Type B pancreatic cell (in vitro differentiated cells): ENCODE measurements at regions not wholly inside any gene's neighbourhood (a gene's known extent, or its start where the extent isn't known, plus 50 kb on each side); places are given as distances from the start of the nearest gene placed in this dataset.

Experiments used
- DNase-seq: peaks from one replicate; pipeline ENCODE4 v3.0.0; 2021; ENCODE audit warnings: mixed read lengths; ENCODE audit not compliant: unreplicated experiment; ENCODE audit errors: extremely low spot score
- H3K27ac Mint-ChIP-seq: 2 replicates; pipeline ENCODE4 v1.8.0; 2021; ENCODE audit warnings: mild to moderate bottlenecking, mixed read lengths
- H3K27me3 Mint-ChIP-seq: 2 replicates; pipeline ENCODE4 v1.8.0; 2021; ENCODE audit warnings: mixed read lengths
- H3K36me3 Mint-ChIP-seq: 2 replicates; pipeline ENCODE4 v1.8.0; 2021; ENCODE audit warnings: mixed read lengths
- H3K4me1 Mint-ChIP-seq: one replicate; pipeline ENCODE4 v1.8.0; 2021; ENCODE audit warnings: mixed read lengths; ENCODE audit not compliant: unreplicated experiment
- H3K4me3 Mint-ChIP-seq: 2 replicates; pipeline ENCODE4 v1.8.0; 2021; ENCODE audit warnings: mild to moderate bottlenecking, mixed read lengths
- H3K9me3 Mint-ChIP-seq: 2 replicates; pipeline ENCODE4 v1.8.0; 2021; ENCODE audit warnings: mixed read lengths
- CTCF ChIP-seq: fragments of 200-600 bp; sonication (generic); conservative IDR thresholded peaks from 2 replicates; pipeline ENCODE4 v1.5.0; 2021; ENCODE audit warnings: antibody characterized with exemption, mild to moderate bottlenecking

DNA sequence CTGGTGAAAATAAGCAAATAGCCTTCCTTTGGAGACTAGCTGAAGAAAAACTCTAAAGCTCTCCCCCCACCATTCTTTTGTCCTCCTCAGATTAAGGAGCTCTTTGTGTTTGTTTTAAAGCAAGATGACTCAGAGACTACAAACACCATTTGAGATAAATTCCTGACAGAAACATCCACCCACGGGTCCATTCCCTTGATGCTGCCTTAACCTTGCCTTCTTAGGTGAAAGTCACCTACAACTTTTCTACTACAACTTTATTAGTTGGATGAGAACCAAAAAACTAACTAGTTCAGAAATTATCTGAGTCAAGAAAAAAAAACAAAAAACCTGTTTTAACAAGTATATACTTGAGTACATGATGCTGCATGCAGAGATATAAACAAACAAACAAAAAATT is 831.1 kb downstream of the NR2F1-AS1 start:
- Mint-ChIP-seq H3K4me3 (no peak overlapping the region), H3K4me1 (no peaks in the 10 kb centered on the region), H3K9me3 (no peaks in the 10 kb centered on the region), H3K36me3 (no peaks in the 10 kb centered on the region), H3K27me3 (no peaks in the 10 kb centered on the region), H3K27ac (no peak overlapping the region)
- no peak for DNase-seq
- no peak for TF ChIP-seq CTCF

- no peak for DNase-seq
- Mint-ChIP-seq H3K27ac (no peak overlapping the region), H3K4me3 (no peak overlapping the region), H3K36me3 (no peaks in the 10 kb centered on the region), H3K4me1 (no peaks in the 10 kb centered on the region), H3K27me3 (no peaks in the 10 kb centered on the region), H3K9me3 (no peaks in the 10 kb centered on the region)
- TF ChIP-seq CTCF: no peak
Measured at GRCh38 chr5:92748072-92748676, 832.8 kb downstream of the NR2F1-AS1 start.

DNA sequence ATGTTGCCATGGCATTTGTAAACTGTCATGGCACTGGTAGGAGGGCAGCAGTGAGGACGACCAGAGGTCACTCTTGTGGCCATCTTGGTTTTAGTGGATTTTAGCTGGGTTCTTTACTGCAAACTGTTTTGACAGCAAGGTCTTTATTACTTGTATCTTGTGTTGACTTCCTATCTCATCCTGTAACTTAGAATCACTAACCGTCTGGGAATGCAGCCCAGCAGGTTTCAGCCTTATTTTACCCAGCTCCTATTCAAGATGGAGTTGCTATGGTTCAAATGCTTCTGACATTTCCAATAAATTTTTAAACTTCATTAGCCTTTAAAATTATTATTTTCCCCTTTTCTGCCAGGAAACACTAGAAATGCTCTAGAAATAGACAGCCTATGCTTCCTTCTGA is 839.1 kb downstream of the NR2F1-AS1 start:
- no peaks in the 10 kb centered on the region for H3K36me3 Mint-ChIP-seq
- H3K4me3 Mint-ChIP-seq: no peak overlapping the region
- no peaks in the 10 kb centered on the region for H3K4me1 Mint-ChIP-seq
- DNase-seq: no peak
- no peaks in the 10 kb centered on the region for H3K27me3 Mint-ChIP-seq
- H3K9me3 Mint-ChIP-seq: peaks cover 6% of the 10 kb centered on the region
- TF ChIP-seq CTCF: no peak
- no peak overlapping the region for H3K27ac Mint-ChIP-seq

DNA sequence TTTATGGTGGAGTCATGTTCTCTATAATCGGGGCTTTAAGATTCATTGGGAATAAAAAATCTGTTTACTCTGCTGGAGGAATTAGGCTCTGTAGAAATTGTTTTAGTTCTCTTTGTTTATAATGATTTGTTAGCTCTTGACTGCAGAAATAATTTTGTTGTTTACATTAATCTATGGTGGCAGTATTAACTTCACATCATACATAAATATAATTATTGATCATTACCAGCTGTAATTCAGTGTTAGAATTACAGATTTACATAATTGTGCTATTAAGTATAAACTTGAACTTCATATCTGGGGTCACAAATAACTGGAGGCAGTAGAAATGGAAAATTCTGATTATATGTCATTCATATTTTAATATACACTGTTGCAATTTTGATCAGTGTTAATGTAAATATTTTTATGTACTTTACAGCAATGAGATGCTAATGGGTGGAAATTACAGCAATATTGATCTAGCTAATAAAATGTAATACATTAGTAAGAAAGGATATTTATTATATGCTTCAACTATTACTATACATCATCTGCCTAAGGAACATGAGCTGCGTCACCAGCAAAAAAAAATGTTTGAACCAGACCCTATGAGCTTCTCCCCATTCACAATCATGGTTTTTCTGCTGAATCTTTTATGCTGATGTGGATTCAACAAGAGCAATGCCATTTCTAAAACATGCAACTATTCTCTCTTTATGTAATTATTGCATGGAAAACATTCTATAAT is 846.6 kb downstream of the NR2F1-AS1 start:
- Mint-ChIP-seq H3K9me3 (peaks cover 12% of the 10 kb centered on the region), H3K36me3 (no peaks in the 10 kb centered on the region), H3K4me1 (no peaks in the 10 kb centered on the region), H3K27me3 (no peaks in the 10 kb centered on the region), H3K27ac (no peak overlapping the region), H3K4me3 (no peak overlapping the region)
- TF ChIP-seq CTCF: no peak
- no peak for DNase-seq

DNA sequence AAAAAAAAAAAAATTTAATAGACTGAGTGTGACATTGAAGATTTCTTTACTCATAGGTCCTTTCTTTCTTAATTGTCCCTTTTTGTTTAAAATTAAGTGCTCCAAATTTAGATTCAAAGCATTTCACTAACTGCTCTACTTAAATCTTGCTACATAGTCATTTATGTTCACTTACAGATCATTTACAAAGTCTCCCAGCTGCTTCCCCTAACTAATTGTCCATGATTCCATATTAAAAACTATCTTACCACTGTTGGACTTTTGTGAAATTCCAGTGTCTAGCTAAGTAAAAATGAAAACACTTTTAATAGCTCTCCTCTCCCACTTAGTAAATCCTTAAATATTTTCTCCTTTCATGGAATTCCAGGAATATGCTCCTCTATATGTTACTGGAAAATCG is 850.5 kb downstream of the NR2F1-AS1 start:
- no peaks in the 10 kb centered on the region for H3K27me3 Mint-ChIP-seq
- no peaks in the 10 kb centered on the region for H3K4me1 Mint-ChIP-seq
- no peaks in the 10 kb centered on the region for H3K9me3 Mint-ChIP-seq
- H3K4me3 Mint-ChIP-seq: no peak overlapping the region
- H3K27ac Mint-ChIP-seq: no peak overlapping the region
- no peaks in the 10 kb centered on the region for H3K36me3 Mint-ChIP-seq
- DNase-seq: no peak
- no peak for TF ChIP-seq CTCF
